Gastrocnemius medialis (tissue), 4 donors: ENCODE measurements at regions not wholly inside any gene's neighbourhood (a gene's known extent, or its start where the extent isn't known, plus 50 kb on each side); places are given as distances from the start of the nearest gene placed in this dataset.
"Not testable (repeated sequence)": the region's sequence is repeated elsewhere in the genome, so short reads cannot be mapped to it uniquely, and the experiment has no call there.

Source experiments
- ATAC-seq, 2 donors: fragments of 150-250 bp; one replicate each; pipeline ENCODE4 v1.9.1; 2016
- DNase-seq, 2 donors: peaks; one replicate each; pipeline ENCODE4 v3.0.0-alpha.2; 2019
- H3K27ac ChIP-seq, 4 donors: fragments of 200-600 bp; sonication (generic); 1 replicate in 1 of 4; 2 replicates in 3 of 4; pipeline ENCODE4 v1.5.1; 2016 to 2018; ENCODE audit warnings: mild to moderate bottlenecking in 2 of 4, moderate library complexity in 1 of 4
- H3K27me3 ChIP-seq, 3 donors: fragments of 200-600 bp; sonication (generic) in 2 of 3; 1 replicate in 1 of 3; 2 replicates in 2 of 3; pipeline versions ENCODE4 v1.5.1 to v1.6.0; 2016 to 2019; ENCODE audit warnings: mild to moderate bottlenecking in 1 of 3, moderate library complexity in 1 of 3
- H3K36me3 ChIP-seq, 2 donors: fragments of 200-600 bp; sonication (generic) in 1 of 2; one replicate each; pipeline ENCODE4 v1.5.1; 2017 to 2018
- H3K4me1 ChIP-seq, 2 donors: fragments of 200-600 bp; sonication (generic) in 1 of 2; one replicate each; pipeline ENCODE4 v1.5.1; 2016 to 2017; ENCODE audit warnings: mild to moderate bottlenecking in 2 of 2
- H3K4me3 ChIP-seq, 4 donors: fragments of 200-600 bp; sonication (generic) in 3 of 4; 1 replicate in 1 of 4; 2 replicates in 3 of 4; pipeline ENCODE4 v1.5.1; 2016 to 2019; ENCODE audit warnings: mild to moderate bottlenecking in 2 of 4
- H3K9me3 ChIP-seq, 3 donors: fragments of 200-600 bp; sonication (generic) in 2 of 3; 1 replicate in 1 of 3; 2 replicates in 2 of 3; pipeline ENCODE4 v1.5.1; 2016 to 2019
- CTCF ChIP-seq, 5 experiments: fragments of 450-650 bp in 3 of 5; fragments of 200-600 bp in 2 of 5; sonication (generic) in 2 of 5; IDR thresholded peaks in 4 of 5; conservative IDR thresholded peaks in 1 of 5; 1 replicate in 4 of 5; 2 replicates in 1 of 5; pipeline ENCODE4 v1.5.1; 2016 to 2019; ENCODE audit warnings: antibody characterized with exemption in 5 of 5, mild to moderate bottlenecking in 3 of 5, moderate library complexity in 3 of 5
- POLR2A ChIP-seq, 2 donors: fragments of 450-650 bp; IDR thresholded peaks; one replicate each; pipeline ENCODE4 v1.6.1; 2017; ENCODE audit warnings: antibody characterized with exemption in 2 of 2, mild to moderate bottlenecking in 2 of 2, moderate library complexity in 2 of 2
- in situ Hi-C, 4 donors: fragments of 200-750 bp; cut with MboI; loops; one replicate each; pipeline versions ENCODE4 v1.15.0 to v1.8.0; 2017; ENCODE audit warnings: low sequenced_read_pairs in 4 of 4
- intact Hi-C: fragments of 100-400 bp; cut with DNase I; formaldehyde crosslinking; loops from one replicate; pipeline ENCODE4 v1.15.1; 2023; ENCODE audit warnings: low total_unique reads

- TF ChIP-seq CTCF (IDR thresholded peaks at IDR 0.05 in 4 of 5, conservative IDR thresholded peaks at IDR 0.05 in 1 of 5): no peak
- no peak for TF ChIP-seq POLR2A (IDR thresholded peaks at IDR 0.05)
Measured at GRCh38 chr5:121038438-121038837, 574.3 kb downstream of the PRR16 start.

GRCh38 chr5:121049971-121050370 is 585.9 kb downstream of the PRR16 start:
- intact Hi-C loops (no loop called here), in situ Hi-C loops (no loop called here)
- Histone ChIP-seq H3K9me3 (no peaks in the 10 kb centered on the region), H3K27ac (no peak overlapping the region), H3K27me3 (no peaks in the 10 kb centered on the region), H3K4me3 (no peak overlapping the region), H3K4me1 (no peaks in the 10 kb centered on the region), H3K36me3 (no peaks in the 10 kb centered on the region)
- TF ChIP-seq CTCF (IDR thresholded peaks at IDR 0.05 in 4 of 5, conservative IDR thresholded peaks at IDR 0.05 in 1 of 5) (no peak), POLR2A (IDR thresholded peaks at IDR 0.05) (no peak)
- no peak for DNase-seq
- ATAC-seq: no peak

More at GRCh38 chr5:121038438-121038837, 574.3 kb downstream of the PRR16 start:
- H3K4me3 ChIP-seq: no peak overlapping the region
- ATAC-seq (no peak), DNase-seq (no peak)
- H3K9me3 ChIP-seq: no peaks in the 10 kb centered on the region
- in situ Hi-C loops: no loop called here
- H3K36me3 ChIP-seq: no peaks in the 10 kb centered on the region
- no peak overlapping the region for H3K27ac ChIP-seq
- no peaks in the 10 kb centered on the region for H3K4me1 ChIP-seq
- no peaks in the 10 kb centered on the region for H3K27me3 ChIP-seq
- intact Hi-C loops: no loop called here

DNA sequence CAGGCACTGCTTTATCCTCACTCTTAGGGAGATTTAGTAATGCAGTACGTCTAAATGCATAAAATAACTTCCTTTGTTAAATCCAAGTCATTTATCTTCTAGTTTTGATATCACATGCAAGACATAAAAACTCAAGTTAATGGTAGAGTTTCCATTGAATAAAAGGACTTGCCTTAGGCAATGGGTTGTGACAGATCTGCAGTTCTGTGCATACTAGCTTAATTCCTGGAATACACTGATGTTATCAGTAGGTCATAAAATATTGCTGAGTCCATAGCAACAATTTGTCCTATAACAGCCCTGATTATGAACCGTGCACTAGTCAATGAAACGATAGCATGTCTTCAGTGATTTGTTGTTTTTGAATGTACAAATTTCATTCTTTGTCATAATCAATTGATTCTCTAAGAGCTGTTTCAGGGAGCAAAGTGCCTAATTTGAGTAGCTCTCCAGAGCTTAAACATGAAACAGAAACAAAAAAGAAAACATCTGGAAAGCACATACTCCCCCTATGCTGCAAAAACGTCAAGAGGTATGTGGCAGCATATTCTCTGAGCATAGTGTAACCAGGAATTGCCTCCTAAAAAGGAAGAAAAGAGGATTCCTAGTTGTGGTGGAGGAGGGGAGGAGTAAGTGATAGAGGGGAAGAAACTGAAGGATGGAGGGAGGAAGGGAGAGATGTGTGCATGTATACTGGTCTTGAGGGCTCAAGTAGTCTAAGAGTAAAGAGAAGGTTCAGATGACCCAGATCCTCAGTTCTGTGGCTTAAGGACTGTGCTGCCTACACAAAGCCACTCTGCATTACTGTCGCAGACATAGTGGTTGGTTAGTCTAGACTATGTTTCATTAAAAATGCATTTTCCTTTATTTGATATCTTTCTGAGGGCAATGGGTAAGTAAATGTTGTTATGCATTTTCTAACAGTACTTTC is 589.2 kb downstream of the PRR16 start:
- in situ Hi-C loops: no loop called here
- no peak overlapping the region for H3K27ac ChIP-seq
- no peaks in the 10 kb centered on the region for H3K9me3 ChIP-seq
- no peaks in the 10 kb centered on the region for H3K4me1 ChIP-seq
- ATAC-seq (no peak), DNase-seq (no peak)
- H3K27me3 ChIP-seq: no peaks in the 10 kb centered on the region
- no peak overlapping the region for H3K4me3 ChIP-seq
- H3K36me3 ChIP-seq: no peaks in the 10 kb centered on the region
- intact Hi-C loops: no loop called here
- TF ChIP-seq CTCF (IDR thresholded peaks at IDR 0.05 in 4 of 5, conservative IDR thresholded peaks at IDR 0.05 in 1 of 5): no peak
- TF ChIP-seq POLR2A (IDR thresholded peaks at IDR 0.05): no peak

DNA sequence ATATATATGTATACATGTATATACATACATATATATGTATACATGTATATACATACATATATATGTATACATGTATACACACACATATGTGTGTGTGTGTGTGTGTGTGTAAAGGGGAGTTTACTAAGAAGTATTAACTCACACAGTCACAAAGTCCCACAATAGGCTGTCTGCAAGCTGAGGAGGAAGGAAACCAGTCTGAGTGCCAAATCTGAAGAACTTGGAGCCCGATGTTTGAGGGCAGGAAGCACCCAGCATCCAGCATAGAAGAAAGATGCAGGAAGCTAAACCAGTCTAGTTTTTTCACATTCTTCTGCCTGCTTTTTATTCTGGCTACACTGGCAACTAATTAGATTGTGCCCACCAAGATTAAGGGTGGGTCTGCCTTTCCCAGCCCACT is 591.5 kb downstream of the PRR16 start:
- no peak for ATAC-seq
- H3K27ac ChIP-seq: no peak overlapping the region
- intact Hi-C loops: no loop called here
- TF ChIP-seq POLR2A (IDR thresholded peaks at IDR 0.05): no peak
- TF ChIP-seq CTCF (IDR thresholded peaks at IDR 0.05 in 4 of 5, conservative IDR thresholded peaks at IDR 0.05 in 1 of 5): no peak
- DNase-seq: no peak
- no peaks in the 10 kb centered on the region for H3K27me3 ChIP-seq
- no peak overlapping the region for H3K4me3 ChIP-seq
- no peaks in the 10 kb centered on the region for H3K4me1 ChIP-seq
- H3K9me3 ChIP-seq: no peaks in the 10 kb centered on the region
- in situ Hi-C loops: no loop called here
- no peaks in the 10 kb centered on the region for H3K36me3 ChIP-seq

- intact Hi-C loops, ATAC-seq: not testable (repeated sequence)
Measured at GRCh38 chr5:121064241-121064640, 600.1 kb downstream of the PRR16 start.

More at GRCh38 chr5:121064241-121064640, 600.1 kb downstream of the PRR16 start:
- in situ Hi-C loops, H3K36me3 ChIP-seq, H3K9me3 ChIP-seq, H3K27me3 ChIP-seq, H3K4me1 ChIP-seq, H3K27ac ChIP-seq, H3K4me3 ChIP-seq, DNase-seq: not testable (repeated sequence)
